Stimulated activated CD8-positive, alpha-beta memory T cell treated with anti-CD3 and anti-CD28 coated beads, Interleukin-2, amount 100 ng/mL, for 1 hour (primary cell): ENCODE measurements at regions not wholly inside any gene's neighbourhood (a gene's known extent, or its start where the extent isn't known, plus 50 kb on each side); places are given as distances from the start of the nearest gene placed in this dataset.
"Not testable (repeated sequence)": the region's sequence is repeated elsewhere in the genome, so short reads cannot be mapped to it uniquely, and the experiment has no call there.

Experiments used
- DNase-seq, 2 donors: peaks; one replicate each; pipeline ENCODE4 v3.0.0-alpha.2; 2020; ENCODE audit warnings: low read depth in 2 of 2

GRCh38 chr5:90056911-90057705, 352.4 kb downstream of the CETN3 start:
- DNase-seq, result no peak

- no peak for DNase-seq
Observed at GRCh38 chr5:90055831-90056328, 353.7 kb downstream of the CETN3 start.

- DNase-seq, result no peak
Observed at GRCh38 chr5:90054612-90055011, 354.9 kb downstream of the CETN3 start.

GRCh38 chr5:90051756-90052155, 357.8 kb downstream of the CETN3 start:
- DNase-seq, result no peak

- no peak for DNase-seq
Observed at GRCh38 chr5:90050103-90050502, 359.5 kb downstream of the CETN3 start.

- DNase-seq, result no peak
Observed at GRCh38 chr5:90047113-90047512, 362.4 kb downstream of the CETN3 start.

GRCh38 chr5:90040082-90040481, 369.5 kb downstream of the CETN3 start:
- not testable (repeated sequence) for DNase-seq

GRCh38 chr5:90037646-90038045, 371.9 kb downstream of the CETN3 start:
- no peak for DNase-seq

GRCh38 chr5:90022711-90023053, 386.9 kb downstream of the CETN3 start:
- no peak for DNase-seq

- DNase-seq, result no peak
Observed at GRCh38 chr5:90022002-90022710, 387.4 kb downstream of the CETN3 start.

- DNase-seq, result no peak
Observed at GRCh38 chr5:90020575-90021538, 388.7 kb downstream of the CETN3 start.

GRCh38 chr5:90017239-90017638, 392.3 kb downstream of the CETN3 start:
- no peak for DNase-seq

GRCh38 chr5:90015584-90016018, 394.0 kb downstream of the CETN3 start:
- no peak for DNase-seq

GRCh38 chr5:90014420-90014819, 395.1 kb downstream of the CETN3 start:
- DNase-seq, result no peak

- DNase-seq, result no peak
Observed at GRCh38 chr5:90000351-90000750, 409.2 kb downstream of the CETN3 start.

- no peak for DNase-seq
Observed at GRCh38 chr5:89998519-89999305, 410.8 kb downstream of the CETN3 start.

GRCh38 chr5:89996890-89997289, 412.7 kb downstream of the CETN3 start:
- DNase-seq, result no peak

- DNase-seq, result no peak
Observed at GRCh38 chr5:89996335-89996734, 413.2 kb downstream of the CETN3 start.

GRCh38 chr5:89994266-89994665, 415.3 kb downstream of the CETN3 start:
- no peak for DNase-seq

- DNase-seq, result no peak
Observed at GRCh38 chr5:89992201-89992600, 417.4 kb downstream of the CETN3 start.

GRCh38 chr5:89991592-89991991, 418.0 kb downstream of the CETN3 start:
- no peak for DNase-seq
